Spleen (tissue), 7 donors: ENCODE measurements at regions not wholly inside any gene's neighbourhood (a gene's known extent, or its start where the extent isn't known, plus 50 kb on each side); places are given as distances from the start of the nearest gene placed in this dataset.

Source experiments
- POLR2A ChIP-seq, 3 donors: fragments of 450-650 bp; IDR thresholded peaks; one replicate each; pipeline ENCODE4 v1.5.1; 2017; ENCODE audit warnings: antibody characterized with exemption in 3 of 3, mild to moderate bottlenecking in 1 of 3
- POLR2AphosphoS5 ChIP-seq, 3 donors: sonication (generic); formaldehyde crosslinking; IDR thresholded peaks; one replicate each; pipeline ENCODE4 v1.5.1; 2017; ENCODE audit warnings: antibody characterized with exemption in 3 of 3
- TF ChIP-seq, protein P1 (sequence below), 11 experiments: fragments of 200-600 bp in 7 of 11; fragments of 450-650 bp in 4 of 11; sonication (generic) in 4 of 11; IDR thresholded peaks in 8 of 11; conservative IDR thresholded peaks in 3 of 11; 1 replicate in 7 of 11; 2 replicates in 4 of 11; pipeline versions ENCODE4 v1.4.0 to v1.8.0; 2016 to 2021; ENCODE audit warnings: antibody characterized with exemption in 11 of 11, inconsistent platforms in 4 of 11, mild to moderate bottlenecking in 1 of 11
- donor health status: DM: no; HTN: no; CAD: no; lungs with moderate emphysema.
- donor health status: DM: no; HTN: no; CAD: no.
- donor health status: DM: no; HTN: no; CAD: no.

DNA sequence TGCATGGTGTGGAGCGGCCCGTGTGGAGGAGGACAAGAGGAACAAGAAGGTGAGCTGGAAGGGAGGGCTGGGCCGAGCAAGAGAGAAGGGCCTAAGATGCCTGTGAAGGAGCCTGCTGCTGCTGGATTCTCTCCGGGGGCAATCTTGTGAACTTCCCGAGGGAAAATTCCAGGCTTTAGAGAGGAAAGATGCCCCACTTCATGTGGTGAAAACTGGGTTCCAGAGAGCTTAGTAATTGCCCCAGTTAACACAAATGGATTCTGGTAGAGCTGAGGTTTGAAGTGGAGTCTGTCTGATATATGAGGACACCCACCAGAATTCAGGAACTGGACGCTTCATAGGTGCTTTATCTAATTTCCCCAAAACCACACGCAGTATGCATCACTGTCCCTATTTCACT is 114.1 kb upstream of the ZMIZ1 start:
- TF ChIP-seq, protein P1, sequence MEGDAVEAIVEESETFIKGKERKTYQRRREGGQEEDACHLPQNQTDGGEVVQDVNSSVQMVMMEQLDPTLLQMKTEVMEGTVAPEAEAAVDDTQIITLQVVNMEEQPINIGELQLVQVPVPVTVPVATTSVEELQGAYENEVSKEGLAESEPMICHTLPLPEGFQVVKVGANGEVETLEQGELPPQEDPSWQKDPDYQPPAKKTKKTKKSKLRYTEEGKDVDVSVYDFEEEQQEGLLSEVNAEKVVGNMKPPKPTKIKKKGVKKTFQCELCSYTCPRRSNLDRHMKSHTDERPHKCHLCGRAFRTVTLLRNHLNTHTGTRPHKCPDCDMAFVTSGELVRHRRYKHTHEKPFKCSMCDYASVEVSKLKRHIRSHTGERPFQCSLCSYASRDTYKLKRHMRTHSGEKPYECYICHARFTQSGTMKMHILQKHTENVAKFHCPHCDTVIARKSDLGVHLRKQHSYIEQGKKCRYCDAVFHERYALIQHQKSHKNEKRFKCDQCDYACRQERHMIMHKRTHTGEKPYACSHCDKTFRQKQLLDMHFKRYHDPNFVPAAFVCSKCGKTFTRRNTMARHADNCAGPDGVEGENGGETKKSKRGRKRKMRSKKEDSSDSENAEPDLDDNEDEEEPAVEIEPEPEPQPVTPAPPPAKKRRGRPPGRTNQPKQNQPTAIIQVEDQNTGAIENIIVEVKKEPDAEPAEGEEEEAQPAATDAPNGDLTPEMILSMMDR (IDR thresholded peaks at IDR 0.05 in 8 of 11, conservative IDR thresholded peaks at IDR 0.05 in 3 of 11): no peak
- TF ChIP-seq POLR2AphosphoS5 (IDR thresholded peaks at IDR 0.05) (no peak), POLR2A (IDR thresholded peaks at IDR 0.05) (no peak)
